ENCODE measurements at regions not wholly inside any gene's neighbourhood (a gene's known extent, or its start where the extent isn't known, plus 50 kb on each side); places are given as distances from the start of the nearest gene placed in this dataset.

DNA sequence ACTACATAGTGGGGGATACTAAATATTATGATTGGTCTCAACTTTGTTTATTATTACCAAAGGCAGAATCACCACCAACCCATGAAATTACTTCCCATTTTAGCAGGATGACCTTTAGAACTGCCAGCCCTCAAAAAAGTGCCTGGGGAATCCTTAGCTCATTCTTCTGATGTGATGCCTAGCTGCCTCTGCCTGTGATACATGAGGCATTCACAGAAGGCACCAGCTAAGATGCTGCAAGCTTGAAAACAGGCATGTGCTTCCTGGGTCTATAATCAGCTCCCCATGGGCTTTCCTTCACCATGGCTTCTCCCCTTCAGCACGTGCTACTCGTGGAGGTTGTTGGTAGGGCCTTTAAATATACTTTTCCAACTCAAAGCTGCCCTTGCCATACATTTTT lies 50.4 kb upstream of the ARHGAP20 start:
- TF ChIP-seq EZH2 (IDR thresholded peaks at IDR 0.05) (no peak), POLR2AphosphoS5 (IDR thresholded peaks at IDR 0.05; ENCODE audit: borderline replicate concordance, low read depth, low read length) (no peak), FOXP2 (optimal IDR thresholded peaks at IDR 0.05; ENCODE audit: control extremely low read depth, extremely low read length, insufficient read depth) (no peak)

Measured in SK-N-MC (cell line).